VCaP (cell line): ENCODE measurements at regions not wholly inside any gene's neighbourhood (a gene's known extent, or its start where the extent isn't known, plus 50 kb on each side); places are given as distances from the start of the nearest gene placed in this dataset.

ENCODE experiments used
- H3K27ac ChIP-seq: fragments of 450-650 bp; 2 replicates; pipeline ENCODE4 v1.5.1; 2017
- TF ChIP-seq, protein P1 (sequence below): fragments of 450-650 bp; conservative IDR thresholded peaks from 2 replicates; pipeline ENCODE4 v1.5.1; 2017; ENCODE audit warnings: mild to moderate bottlenecking, moderate library complexity

DNA sequence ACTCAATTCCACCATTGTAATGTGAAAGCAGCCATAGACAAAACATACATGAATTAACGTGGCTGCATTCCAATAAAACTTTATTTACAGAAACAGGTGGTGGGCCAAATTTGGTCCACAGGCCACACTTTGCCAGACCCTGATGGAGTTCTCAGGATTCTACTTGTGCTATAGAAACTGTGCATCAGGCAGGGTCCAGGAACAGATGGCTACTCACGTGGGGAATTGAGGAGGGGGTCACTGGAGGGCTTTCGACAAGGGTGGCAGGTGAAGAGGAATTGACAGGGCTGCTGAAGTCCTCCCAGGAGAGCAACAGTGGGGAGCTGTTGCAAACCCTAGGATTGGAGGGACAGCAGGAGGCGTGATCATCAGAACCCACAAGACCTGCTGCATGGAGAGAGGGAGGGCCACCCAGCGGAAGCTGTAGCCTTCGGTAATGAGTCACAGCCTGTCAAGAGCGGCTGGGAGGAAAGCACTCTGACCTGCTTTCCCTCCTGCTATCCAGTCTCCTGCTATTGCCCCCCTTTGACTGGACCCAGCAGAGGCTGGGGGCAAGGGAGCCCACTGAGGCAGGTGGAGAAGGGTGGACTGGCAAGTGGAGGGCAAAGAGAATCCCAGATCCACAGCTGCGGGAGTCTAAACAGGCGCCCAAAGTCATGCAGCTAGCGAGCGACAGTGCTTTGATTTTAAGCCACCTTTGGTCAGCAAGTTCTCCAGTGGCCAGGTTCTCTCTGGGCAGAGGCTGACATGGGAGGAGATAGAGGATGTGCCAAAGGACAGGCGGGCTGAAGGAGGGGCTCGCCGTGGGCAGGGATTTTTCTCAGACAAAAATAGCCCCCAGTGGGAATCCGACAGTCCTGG lies 138.3 kb upstream of the SMIM23 start:
- H3K27ac ChIP-seq, result no peak overlapping the region
- TF ChIP-seq, protein P1, sequence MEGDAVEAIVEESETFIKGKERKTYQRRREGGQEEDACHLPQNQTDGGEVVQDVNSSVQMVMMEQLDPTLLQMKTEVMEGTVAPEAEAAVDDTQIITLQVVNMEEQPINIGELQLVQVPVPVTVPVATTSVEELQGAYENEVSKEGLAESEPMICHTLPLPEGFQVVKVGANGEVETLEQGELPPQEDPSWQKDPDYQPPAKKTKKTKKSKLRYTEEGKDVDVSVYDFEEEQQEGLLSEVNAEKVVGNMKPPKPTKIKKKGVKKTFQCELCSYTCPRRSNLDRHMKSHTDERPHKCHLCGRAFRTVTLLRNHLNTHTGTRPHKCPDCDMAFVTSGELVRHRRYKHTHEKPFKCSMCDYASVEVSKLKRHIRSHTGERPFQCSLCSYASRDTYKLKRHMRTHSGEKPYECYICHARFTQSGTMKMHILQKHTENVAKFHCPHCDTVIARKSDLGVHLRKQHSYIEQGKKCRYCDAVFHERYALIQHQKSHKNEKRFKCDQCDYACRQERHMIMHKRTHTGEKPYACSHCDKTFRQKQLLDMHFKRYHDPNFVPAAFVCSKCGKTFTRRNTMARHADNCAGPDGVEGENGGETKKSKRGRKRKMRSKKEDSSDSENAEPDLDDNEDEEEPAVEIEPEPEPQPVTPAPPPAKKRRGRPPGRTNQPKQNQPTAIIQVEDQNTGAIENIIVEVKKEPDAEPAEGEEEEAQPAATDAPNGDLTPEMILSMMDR, result no peak

DNA sequence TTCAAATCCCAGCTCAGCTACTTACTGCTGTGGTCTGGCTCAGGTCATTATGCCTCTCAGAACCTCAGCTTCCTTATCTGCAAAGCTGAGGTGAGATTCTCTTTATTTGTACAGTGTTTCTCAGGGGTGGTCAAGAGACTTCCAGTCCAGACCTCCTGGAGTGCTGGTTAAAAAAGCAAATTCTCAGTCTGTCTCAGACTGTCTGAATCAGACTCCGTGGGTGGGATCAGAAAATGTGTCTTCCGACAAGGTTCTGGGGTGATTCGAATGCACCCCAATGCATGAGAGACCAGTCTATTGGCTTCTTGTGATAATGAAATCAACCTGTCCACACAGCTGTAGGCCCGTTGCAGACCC lies 137.7 kb upstream of the SMIM23 start:
- H3K27ac ChIP-seq, result no peak overlapping the region
- TF ChIP-seq, protein P1, result no peak

DNA sequence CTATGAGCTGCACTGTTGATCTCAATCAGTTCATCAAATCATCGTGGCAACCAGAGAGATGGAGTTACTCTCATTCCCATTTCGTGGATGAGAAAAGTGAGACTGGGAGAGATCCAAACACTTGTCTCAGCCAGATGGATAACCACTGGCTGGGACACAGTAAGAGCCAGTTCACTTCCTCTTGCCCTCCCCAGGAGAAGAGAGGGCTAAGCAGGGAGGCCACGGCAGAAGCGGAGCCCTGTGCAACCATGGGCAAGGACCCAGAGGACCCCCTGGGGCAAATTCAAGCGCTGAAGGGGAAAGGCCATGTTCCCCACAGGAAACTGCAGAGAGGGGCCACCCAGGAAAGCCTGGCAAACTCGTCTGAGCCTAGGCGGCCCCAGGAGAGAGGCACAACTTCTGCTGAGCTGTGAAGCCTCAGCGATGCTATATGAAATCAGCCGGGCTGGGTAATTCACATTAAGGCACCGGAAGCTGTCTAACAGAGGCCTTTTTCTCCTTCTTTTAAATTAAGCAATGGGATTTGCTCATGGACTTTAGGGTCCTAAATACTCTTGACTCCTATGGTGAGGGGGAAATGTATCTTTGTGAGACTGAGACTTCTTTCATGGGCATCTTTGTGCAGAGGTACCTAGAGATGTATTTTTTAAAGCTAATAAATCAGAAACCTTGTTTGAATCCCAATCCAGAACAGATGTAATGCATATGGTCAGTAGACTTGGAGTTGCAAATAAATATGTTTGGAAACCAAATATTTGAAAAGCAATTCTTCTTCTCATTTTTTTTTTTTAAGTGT lies 137.1 kb upstream of the SMIM23 start:
- TF ChIP-seq, protein P1, result no peak
- H3K27ac ChIP-seq, result no peak overlapping the region

DNA sequence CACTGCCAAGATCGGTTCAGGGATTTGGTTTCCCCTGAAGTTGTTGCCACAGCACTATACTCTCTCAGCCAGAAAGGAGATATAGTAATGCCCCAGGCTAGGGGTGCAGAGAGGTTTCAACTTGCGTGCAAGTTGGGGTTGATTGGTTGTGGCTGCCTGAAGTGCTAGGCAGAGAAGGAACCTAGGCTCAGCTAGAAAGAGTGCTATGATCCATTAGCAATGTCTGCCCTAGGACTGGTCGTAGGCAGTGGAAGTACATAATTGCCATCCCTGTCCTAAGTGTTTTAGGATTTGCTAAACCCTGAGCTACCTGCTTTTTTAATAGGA lies 136.6 kb upstream of the SMIM23 start:
- TF ChIP-seq, protein P1, result no peak
- no peak overlapping the region for H3K27ac ChIP-seq

DNA sequence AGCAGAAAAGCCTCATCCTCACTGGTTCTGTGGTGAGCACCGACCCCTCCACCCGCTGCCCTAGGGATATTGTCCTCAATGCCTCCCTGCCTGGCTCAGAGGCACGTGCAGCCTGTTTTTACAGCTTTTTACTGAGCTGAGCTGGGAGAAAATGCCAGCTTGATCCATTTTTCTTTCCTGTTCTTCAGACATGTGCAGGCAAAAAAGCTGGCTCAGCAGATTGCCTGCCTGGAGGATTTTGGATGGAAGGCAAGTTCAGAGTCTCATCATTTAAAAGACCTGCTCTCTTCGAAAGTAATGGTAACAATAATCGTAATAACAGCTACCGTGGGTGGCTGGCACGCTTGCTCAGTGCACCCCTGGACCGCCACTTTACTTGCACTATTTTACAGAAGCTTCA lies 135.0 kb upstream of the SMIM23 start:
- TF ChIP-seq, protein P1, result no peak
- H3K27ac ChIP-seq, result no peak overlapping the region

DNA sequence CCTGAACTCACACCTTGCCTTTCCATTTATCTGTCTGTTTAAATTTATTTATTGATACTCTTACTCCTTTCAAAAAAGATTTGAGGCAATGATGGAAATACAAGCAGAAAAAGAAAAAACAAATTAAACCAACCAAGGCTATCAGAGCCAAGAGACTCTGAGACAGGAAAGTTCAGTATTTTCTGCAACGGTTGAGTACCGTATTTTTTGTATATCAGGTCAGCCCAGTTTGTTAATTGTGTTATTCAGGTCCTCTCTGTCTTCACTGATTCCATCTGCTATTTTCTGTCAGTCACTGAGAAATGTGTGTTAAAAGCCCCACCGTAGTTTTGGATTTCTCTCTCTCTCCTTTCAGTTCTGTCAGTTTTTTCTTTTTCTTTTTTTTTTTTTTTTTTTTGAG lies 134.5 kb upstream of the SMIM23 start:
- H3K27ac ChIP-seq, result no peak overlapping the region
- TF ChIP-seq, protein P1, result no peak

DNA sequence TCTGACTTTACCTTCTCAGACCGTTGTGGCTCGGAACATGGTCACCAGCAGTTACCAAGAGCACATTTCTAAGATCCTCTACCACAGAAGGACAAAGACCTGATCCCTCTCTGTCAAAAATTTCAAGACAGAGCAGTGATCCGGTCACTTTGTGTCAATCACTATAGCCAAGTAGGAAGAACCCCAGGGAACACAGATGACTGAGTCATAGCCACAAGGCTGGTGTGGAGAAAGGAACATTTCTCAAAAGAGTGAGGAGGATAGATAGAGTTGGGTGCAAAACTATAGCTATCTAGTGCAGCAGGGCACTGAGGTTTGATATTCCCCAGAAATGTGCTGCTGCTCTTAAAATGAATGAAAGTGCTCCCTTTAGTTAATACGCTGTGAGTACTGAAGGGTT lies 130.7 kb upstream of the SMIM23 start:
- TF ChIP-seq, protein P1, result no peak
- no peak overlapping the region for H3K27ac ChIP-seq
